Tibial nerve (tissue), 4 donors: ENCODE measurements at regions not wholly inside any gene's neighbourhood (a gene's known extent, or its start where the extent isn't known, plus 50 kb on each side); places are given as distances from the start of the nearest gene placed in this dataset.

ENCODE experiments used
- EP300 ChIP-seq, 2 donors: sonication (generic); formaldehyde crosslinking; IDR thresholded peaks; one replicate each; pipeline ENCODE4 v1.6.1; 2017; ENCODE audit warnings: antibody characterized with exemption in 2 of 2, mild to moderate bottlenecking in 1 of 2
- POLR2A ChIP-seq, 2 donors: fragments of 450-650 bp; IDR thresholded peaks; one replicate each; pipeline ENCODE4 v1.6.1; 2017; ENCODE audit warnings: antibody characterized with exemption in 2 of 2, mild to moderate bottlenecking in 2 of 2, moderate library complexity in 2 of 2
- TF ChIP-seq, protein P1 (sequence below), 5 experiments: fragments of 200-600 bp in 3 of 5; fragments of 450-650 bp in 2 of 5; sonication (generic) in 3 of 5; IDR thresholded peaks; one replicate each; pipeline ENCODE4 v1.5.1; 2016 to 2019; ENCODE audit warnings: antibody characterized with exemption in 5 of 5, mild to moderate bottlenecking in 3 of 5, moderate library complexity in 2 of 5

GRCh38 chr7:106979551-106980357 lies 64.8 kb upstream of the PRKAR2B start:
- TF ChIP-seq, protein P1, sequence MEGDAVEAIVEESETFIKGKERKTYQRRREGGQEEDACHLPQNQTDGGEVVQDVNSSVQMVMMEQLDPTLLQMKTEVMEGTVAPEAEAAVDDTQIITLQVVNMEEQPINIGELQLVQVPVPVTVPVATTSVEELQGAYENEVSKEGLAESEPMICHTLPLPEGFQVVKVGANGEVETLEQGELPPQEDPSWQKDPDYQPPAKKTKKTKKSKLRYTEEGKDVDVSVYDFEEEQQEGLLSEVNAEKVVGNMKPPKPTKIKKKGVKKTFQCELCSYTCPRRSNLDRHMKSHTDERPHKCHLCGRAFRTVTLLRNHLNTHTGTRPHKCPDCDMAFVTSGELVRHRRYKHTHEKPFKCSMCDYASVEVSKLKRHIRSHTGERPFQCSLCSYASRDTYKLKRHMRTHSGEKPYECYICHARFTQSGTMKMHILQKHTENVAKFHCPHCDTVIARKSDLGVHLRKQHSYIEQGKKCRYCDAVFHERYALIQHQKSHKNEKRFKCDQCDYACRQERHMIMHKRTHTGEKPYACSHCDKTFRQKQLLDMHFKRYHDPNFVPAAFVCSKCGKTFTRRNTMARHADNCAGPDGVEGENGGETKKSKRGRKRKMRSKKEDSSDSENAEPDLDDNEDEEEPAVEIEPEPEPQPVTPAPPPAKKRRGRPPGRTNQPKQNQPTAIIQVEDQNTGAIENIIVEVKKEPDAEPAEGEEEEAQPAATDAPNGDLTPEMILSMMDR (IDR thresholded peaks at IDR 0.05): no peak
- TF ChIP-seq EP300 (IDR thresholded peaks at IDR 0.05): peak in 1 of 2 donors; percentile 31
- no peak for TF ChIP-seq POLR2A (IDR thresholded peaks at IDR 0.05)
